PFSK-1 (cell line): ENCODE measurements at regions not wholly inside any gene's neighbourhood (a gene's known extent, or its start where the extent isn't known, plus 50 kb on each side); places are given as distances from the start of the nearest gene placed in this dataset.

ENCODE experiments used
- FOXP2 ChIP-seq: optimal IDR thresholded peaks from 2 replicates; pipeline ENCODE3; 2011; ENCODE audit warnings: borderline replicate concordance, control low read depth, inconsistent platforms; ENCODE audit not compliant: insufficient read depth; ENCODE audit errors: extremely low read length, extremely low read depth
- POLR2AphosphoS5 ChIP-seq: IDR thresholded peaks from 2 replicates; pipeline ENCODE4 v1.6.1; 2012; ENCODE audit warnings: low read depth, mild to moderate bottlenecking, control low read depth, low read length, moderate library complexity
- SIN3A ChIP-seq: IDR thresholded peaks from 2 replicates; pipeline ENCODE4 v1.6.1; 2012; ENCODE audit warnings: mild to moderate bottlenecking, low read length, moderate library complexity, borderline replicate concordance; ENCODE audit not compliant: insufficient read depth
- TAF1 ChIP-seq: IDR thresholded peaks from 2 replicates; pipeline ENCODE4 v1.6.1; 2012; ENCODE audit warnings: low read length, control low read depth, borderline replicate concordance; ENCODE audit not compliant: insufficient read depth
- TF ChIP-seq, protein P1 (sequence below), 2 experiments: IDR thresholded peaks; 2 replicates each; pipeline versions ENCODE4 v1.6.1 to v1.8.0; 2011 to 2012; ENCODE audit warnings: low read depth in 2 of 2, low read length in 2 of 2, control low read depth in 1 of 2, inconsistent platforms in 1 of 2, mild to moderate bottlenecking in 1 of 2, moderate library complexity in 1 of 2; ENCODE audit not compliant: insufficient read depth in 1 of 2

DNA sequence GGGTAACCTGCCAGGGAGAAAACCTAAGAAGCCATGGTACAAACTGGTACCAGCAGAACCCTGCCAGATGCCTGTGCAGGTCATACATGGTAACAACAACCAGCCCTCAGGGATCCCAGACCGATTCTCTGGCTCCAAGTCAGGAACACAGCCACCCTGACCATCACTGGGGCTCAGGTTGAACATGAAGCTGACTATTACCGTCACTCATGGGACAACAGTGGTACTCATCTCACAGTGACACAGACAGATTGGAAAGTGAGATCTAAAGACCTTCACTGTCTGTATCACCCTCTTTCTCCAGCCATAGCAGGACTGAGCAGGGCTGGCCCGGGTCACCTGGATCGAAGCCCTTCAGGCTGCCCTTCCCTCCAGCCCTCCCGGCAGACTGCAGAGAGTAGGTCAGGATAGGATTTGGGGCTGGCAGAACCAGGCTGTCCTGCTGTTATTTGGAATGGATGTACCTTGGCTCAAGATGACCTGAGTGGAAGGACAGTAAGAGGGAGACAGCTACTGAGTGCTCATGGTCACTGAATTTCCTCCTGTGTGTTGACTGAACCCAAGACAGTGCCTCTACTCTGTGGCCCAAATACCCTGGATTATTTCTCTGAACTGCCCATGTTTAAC is 94.7 kb downstream of the GGTLC2 start:
- TF ChIP-seq TAF1 = no peak
- no peak for TF ChIP-seq SIN3A
- no peak for TF ChIP-seq FOXP2
- TF ChIP-seq, protein P1, sequence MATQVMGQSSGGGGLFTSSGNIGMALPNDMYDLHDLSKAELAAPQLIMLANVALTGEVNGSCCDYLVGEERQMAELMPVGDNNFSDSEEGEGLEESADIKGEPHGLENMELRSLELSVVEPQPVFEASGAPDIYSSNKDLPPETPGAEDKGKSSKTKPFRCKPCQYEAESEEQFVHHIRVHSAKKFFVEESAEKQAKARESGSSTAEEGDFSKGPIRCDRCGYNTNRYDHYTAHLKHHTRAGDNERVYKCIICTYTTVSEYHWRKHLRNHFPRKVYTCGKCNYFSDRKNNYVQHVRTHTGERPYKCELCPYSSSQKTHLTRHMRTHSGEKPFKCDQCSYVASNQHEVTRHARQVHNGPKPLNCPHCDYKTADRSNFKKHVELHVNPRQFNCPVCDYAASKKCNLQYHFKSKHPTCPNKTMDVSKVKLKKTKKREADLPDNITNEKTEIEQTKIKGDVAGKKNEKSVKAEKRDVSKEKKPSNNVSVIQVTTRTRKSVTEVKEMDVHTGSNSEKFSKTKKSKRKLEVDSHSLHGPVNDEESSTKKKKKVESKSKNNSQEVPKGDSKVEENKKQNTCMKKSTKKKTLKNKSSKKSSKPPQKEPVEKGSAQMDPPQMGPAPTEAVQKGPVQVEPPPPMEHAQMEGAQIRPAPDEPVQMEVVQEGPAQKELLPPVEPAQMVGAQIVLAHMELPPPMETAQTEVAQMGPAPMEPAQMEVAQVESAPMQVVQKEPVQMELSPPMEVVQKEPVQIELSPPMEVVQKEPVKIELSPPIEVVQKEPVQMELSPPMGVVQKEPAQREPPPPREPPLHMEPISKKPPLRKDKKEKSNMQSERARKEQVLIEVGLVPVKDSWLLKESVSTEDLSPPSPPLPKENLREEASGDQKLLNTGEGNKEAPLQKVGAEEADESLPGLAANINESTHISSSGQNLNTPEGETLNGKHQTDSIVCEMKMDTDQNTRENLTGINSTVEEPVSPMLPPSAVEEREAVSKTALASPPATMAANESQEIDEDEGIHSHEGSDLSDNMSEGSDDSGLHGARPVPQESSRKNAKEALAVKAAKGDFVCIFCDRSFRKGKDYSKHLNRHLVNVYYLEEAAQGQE (IDR thresholded peaks at IDR 0.05; ENCODE audit: insufficient read depth in 1 of 2, low read depth in 2 of 2, low read length in 2 of 2) = no peak
- no peak for TF ChIP-seq POLR2AphosphoS5

DNA sequence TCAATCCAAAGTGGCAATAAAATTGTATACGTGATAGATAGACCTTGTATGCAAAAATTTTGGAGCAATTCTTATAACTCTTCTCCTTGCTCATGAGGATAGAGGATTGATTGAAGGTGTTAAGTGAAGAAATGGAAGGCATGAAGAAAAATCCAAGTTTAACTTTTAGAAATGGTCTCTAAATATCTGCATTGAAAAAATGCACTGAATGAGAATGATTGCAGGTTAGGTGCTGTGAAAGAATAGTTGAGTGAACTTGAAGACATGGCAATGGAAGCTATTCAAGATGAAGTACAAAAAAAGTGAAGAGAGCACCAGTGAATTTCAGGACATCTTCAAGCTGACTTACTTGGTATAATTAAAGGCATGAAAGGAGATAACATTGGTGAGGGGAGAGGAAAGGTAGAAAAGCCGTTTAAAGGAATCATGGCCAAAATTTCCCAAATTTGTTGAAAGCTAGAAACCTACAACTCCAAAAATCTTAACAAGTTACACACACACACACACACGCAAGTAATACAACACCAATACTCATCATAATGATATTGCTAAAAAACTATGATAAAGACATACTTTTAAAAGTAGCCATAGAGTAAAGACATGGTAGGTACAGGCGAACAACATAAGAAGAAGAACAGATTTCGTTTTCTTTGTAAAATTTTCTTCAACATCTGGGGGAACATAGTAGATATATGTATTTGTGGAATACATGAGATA is 96.3 kb downstream of the GGTLC2 start:
- TF ChIP-seq FOXP2 = no peak
- no peak for TF ChIP-seq POLR2AphosphoS5
- no peak for TF ChIP-seq SIN3A
- TF ChIP-seq, protein P1 (IDR thresholded peaks at IDR 0.05; ENCODE audit: insufficient read depth in 1 of 2, low read depth in 2 of 2, low read length in 2 of 2) = no peak
- no peak for TF ChIP-seq TAF1

DNA sequence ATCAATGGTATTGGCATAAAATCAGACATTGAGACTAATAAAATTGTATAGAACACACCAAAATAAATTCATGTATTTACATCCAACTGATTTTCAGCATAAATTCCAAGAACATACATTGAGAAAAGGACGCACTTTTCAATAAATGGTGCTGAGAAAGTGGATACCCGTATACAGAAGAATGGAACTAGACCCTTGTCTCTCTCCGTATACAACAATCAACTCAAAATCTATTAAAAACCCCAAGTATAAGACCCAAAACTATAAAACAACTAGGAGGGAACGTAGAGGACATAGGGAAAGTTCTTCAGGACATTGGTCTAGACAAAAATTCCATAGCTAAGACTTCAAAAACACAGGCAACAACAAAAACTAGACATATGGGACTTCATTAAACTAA is 97.4 kb downstream of the GGTLC2 start:
- TF ChIP-seq TAF1 (no peak), SIN3A (no peak), POLR2AphosphoS5 (no peak), FOXP2 (no peak)
- TF ChIP-seq, protein P1 (IDR thresholded peaks at IDR 0.05; ENCODE audit: insufficient read depth in 1 of 2, low read depth in 2 of 2, low read length in 2 of 2) = no peak

DNA sequence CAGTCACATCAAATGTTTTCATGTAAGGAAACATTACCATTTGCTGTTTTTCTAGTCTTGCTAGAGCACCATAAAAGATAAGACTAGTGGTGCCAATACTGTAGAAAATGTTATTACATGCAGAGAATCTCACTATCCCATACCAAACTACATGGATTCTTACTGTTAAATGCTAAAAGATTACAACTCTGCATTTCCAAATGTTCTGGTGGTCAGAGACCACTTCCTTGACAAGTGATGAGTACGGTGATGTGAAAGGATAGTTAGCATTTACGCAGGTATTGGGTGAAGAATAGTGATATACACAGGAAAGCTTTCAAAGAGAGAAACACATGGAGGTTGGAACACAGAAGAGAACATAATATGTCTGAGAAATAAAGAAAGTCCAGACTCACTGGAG is 98.2 kb downstream of the GGTLC2 start:
- TF ChIP-seq, protein P1 (IDR thresholded peaks at IDR 0.05; ENCODE audit: insufficient read depth in 1 of 2, low read depth in 2 of 2, low read length in 2 of 2) = no peak
- TF ChIP-seq TAF1 (no peak), POLR2AphosphoS5 (no peak), FOXP2 (no peak), SIN3A (no peak)
